Esophagus (tissue), 2 donors: ENCODE measurements at regions not wholly inside any gene's neighbourhood (a gene's known extent, or its start where the extent isn't known, plus 50 kb on each side); places are given as distances from the start of the nearest gene placed in this dataset.
"Not testable (repeated sequence)": the region's sequence is repeated elsewhere in the genome, so short reads cannot be mapped to it uniquely, and the experiment has no call there.

ENCODE experiments used
- H3K27ac ChIP-seq, 2 donors: one replicate each; pipeline ENCODE4 v1.5.1; 2013; ENCODE audit warnings: low read depth in 2 of 2, mild to moderate bottlenecking in 2 of 2, inconsistent platforms in 1 of 2, low read length in 1 of 2, moderate library complexity in 1 of 2
- H3K27me3 ChIP-seq, 2 donors: one replicate each; pipeline ENCODE4 v1.6.1; 2013; ENCODE audit warnings: low read length in 2 of 2, control low read depth in 1 of 2, mild to moderate bottlenecking in 1 of 2; ENCODE audit not compliant: insufficient read depth in 2 of 2, control insufficient read depth in 1 of 2
- H3K36me3 ChIP-seq, 2 donors: one replicate each; pipeline ENCODE4 v1.6.1; 2013; ENCODE audit warnings: low read length in 1 of 2; ENCODE audit not compliant: control insufficient read depth in 2 of 2, insufficient read depth in 2 of 2
- H3K4me1 ChIP-seq, 2 donors: one replicate each; pipeline ENCODE4 v1.6.1; 2013; ENCODE audit warnings: low read length in 1 of 2; ENCODE audit not compliant: control insufficient read depth in 2 of 2, insufficient read depth in 2 of 2
- H3K4me3 ChIP-seq, 2 donors: one replicate each; pipeline ENCODE4 v1.5.1; 2013; ENCODE audit warnings: low read length in 2 of 2, mild to moderate bottlenecking in 2 of 2, low read depth in 1 of 2, moderate library complexity in 1 of 2
- H3K9me3 ChIP-seq, 2 donors: one replicate each; pipeline ENCODE4 v1.6.1; 2013; ENCODE audit warnings: mild to moderate bottlenecking in 2 of 2, low read depth in 1 of 2, low read length in 1 of 2, moderate library complexity in 1 of 2; ENCODE audit not compliant: control insufficient read depth in 2 of 2, insufficient read depth in 1 of 2
- WGBS, 2 donors: extraction: QIAGEN DNeasy Blood & Tissue Kit; methylation state at CpG; one replicate each; pipeline ENCODE4 v1.1.7; 2013; 5-methylcytosine and 5-hydroxymethylcytosine counted together
- donor health status: healthy with polysubstance abuse.
- donor health status: Bipolar disorder and iron deficiency.

DNA sequence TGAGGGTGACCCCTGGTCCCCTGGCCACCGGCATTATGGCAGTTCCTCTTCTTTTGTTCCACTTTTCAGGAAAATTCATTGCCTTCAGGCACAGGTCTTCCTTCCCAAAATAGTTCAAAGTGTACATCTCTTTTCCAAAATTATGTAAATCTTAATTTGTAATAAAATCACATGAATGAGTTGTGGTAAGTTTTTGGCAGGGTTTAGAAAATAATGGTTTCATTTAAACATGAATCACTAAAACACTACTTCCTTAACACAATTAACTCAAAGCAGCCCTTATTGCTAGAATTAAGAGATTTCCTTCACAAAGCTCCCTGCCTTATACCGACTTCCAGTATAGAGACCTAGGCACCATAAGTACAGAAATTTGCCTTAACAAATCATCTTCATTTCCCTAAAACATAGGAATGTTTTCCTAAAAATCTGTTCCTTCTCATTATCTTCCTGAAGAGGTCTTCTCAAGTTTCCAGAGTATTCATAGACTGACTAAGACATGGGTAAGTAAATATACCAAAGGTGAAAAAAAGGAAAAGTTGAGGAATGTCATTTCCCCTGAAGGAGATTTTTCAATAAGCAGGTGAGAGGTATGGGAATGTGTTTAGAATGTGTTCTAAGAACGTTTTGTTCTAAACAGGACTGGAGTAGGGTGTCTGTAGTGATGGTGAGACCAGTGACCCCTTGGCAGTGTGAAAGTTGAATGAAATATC lies 148.2 kb upstream of the CITED2 start:
- peaks cover 0 to 4% of the 10 kb centered on the region in 2 donors for H3K4me1 ChIP-seq
- H3K27me3 ChIP-seq = no peaks in the 10 kb centered on the region
- no peaks in the 10 kb centered on the region for H3K36me3 ChIP-seq
- H3K4me3 ChIP-seq = no peak overlapping the region
- H3K9me3 ChIP-seq = no peaks in the 10 kb centered on the region
- WGBS, 2 donors = 32 to 78% methylated on average over 3 of the region's 3 CpGs
- no peak overlapping the region for H3K27ac ChIP-seq

DNA sequence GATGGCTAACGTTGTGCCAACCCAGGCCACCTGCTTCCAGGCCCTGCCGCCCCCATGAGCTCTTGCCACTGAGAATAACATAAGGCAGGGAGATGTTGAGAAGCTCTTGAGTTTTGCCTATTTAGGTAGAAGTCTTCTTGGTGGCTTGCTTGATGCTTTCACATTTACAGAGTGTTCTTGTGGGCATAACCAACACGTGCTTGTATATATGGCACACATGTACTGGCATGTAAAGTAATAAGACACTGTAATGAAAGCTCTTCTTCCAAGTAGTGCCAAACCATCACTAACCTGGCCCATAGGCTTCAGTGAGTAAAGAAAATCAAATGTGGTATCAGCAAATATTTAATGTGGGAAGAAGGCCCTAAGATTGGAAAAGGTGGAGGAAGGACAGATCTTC lies 146.9 kb upstream of the CITED2 start:
- Histone ChIP-seq H3K27me3 (no peaks in the 10 kb centered on the region), H3K9me3 (no peaks in the 10 kb centered on the region), H3K4me1 (peaks cover 0 to 4% of the 10 kb centered on the region in 2 donors), H3K27ac (no peak overlapping the region), H3K36me3 (no peaks in the 10 kb centered on the region), H3K4me3 (no peak overlapping the region)
- 84 to 89% methylated on average over 3 of the region's 3 CpGs for WGBS, 2 donors

DNA sequence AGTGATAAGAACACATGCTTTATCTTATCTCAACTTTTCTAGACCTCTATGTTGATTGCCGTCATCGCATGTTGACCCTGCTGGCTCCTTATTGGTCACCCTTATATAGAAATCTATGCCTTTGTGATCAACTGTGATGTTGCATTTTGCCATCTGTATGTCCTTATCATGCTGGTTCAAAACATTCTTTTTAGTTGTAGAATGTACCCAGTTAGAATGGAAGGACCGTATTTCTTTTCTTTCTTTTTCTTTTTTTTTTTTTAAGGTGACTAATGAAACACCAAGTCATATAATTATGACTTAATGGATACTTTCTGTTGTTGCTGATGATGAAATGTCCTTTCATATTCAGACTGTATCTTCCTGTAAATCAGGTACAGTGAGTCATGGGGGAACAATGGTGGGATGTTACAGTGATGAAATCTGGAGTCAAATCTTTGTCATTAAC lies 145.9 kb upstream of the CITED2 start:
- peaks cover 0 to 4% of the 10 kb centered on the region in 2 donors for H3K4me1 ChIP-seq
- H3K27me3 ChIP-seq = no peaks in the 10 kb centered on the region
- peak overlapping the region in 1 of 2 donors; percentile 1 for H3K27ac ChIP-seq
- no peaks in the 10 kb centered on the region for H3K36me3 ChIP-seq
- H3K4me3 ChIP-seq = no peak overlapping the region
- 75 to 83% methylated on average over 3 of the region's 3 CpGs for WGBS, 2 donors
- H3K9me3 ChIP-seq = no peaks in the 10 kb centered on the region

DNA sequence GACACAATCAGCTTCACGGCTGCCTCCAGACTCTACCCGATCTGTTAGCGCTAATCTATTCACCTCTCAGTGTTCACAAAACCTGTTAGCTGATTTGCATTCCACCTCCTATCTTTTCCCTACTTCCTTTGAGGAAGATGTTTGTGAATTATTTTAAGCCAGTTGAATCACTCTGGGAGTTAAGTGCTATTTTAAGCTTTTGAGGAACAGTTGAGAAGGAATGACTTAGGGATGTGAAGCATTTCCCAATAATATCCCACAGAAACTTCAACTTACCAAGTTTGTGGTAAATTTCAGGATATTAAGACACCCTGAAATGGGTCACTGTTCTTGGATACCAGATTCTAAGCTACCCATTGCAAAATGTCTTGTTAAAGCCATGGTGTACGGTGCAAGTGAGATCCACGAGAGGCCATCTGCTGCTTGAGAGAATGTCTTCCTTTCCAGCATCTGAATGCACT lies 145.2 kb upstream of the CITED2 start:
- Histone ChIP-seq H3K4me3 (no peak overlapping the region), H3K27me3 (no peaks in the 10 kb centered on the region), H3K4me1 (peaks cover 0 to 4% of the 10 kb centered on the region in 2 donors), H3K27ac (no peak overlapping the region), H3K36me3 (no peaks in the 10 kb centered on the region), H3K9me3 (no peaks in the 10 kb centered on the region)
- 82 to 92% methylated on average over 5 of the region's 5 CpGs for WGBS, 2 donors

DNA sequence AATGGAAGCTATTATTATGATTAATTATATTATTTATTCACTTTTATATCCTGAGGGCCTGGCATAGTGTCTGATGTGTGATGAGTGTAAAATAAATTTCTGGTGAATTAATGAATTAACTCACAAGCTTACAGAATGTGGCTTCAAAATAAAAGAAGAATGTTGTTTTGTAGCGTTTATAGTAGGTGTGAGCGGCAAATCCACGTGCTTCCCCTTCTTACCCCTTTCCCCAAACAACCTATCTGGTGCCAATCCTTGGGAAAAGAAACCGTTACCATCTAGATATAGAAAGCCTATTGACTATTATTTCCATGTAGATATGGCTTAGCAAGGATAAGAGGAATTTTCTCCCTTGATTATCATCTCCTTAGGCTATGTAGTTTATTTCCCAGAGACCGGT lies 144.6 kb upstream of the CITED2 start:
- Histone ChIP-seq H3K36me3 (no peaks in the 10 kb centered on the region), H3K4me3 (no peak overlapping the region), H3K27ac (no peak overlapping the region), H3K9me3 (no peaks in the 10 kb centered on the region), H3K4me1 (peaks cover 0 to 4% of the 10 kb centered on the region in 2 donors), H3K27me3 (no peaks in the 10 kb centered on the region)
- WGBS, 2 donors = 83 to 84% methylated on average over 5 of the region's 5 CpGs

DNA sequence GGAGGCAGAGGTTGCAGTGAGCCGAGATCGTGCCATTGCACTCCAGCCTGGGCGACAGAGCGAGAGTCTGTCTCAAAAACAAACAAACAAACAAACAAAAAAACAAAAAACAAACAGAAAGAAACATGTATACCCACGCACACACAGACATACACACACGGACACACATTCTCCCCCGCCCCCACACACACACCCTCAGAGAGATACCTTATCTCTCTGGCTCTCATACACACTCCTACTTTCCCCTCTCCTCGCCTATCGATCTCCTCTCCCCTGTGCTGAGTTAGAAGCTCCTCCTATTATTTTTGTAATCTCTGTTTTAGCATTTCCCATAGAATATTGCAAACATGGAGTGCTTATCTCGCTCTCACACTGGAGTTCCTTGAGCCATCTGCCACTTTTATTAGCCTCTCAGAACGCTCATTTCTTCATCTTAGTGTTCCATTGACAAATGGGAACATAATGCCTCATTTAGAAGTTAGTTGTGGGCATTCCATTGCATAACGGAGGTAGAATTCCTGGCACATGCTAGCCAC lies 144.2 kb upstream of the CITED2 start:
- Histone ChIP-seq H3K4me1 (peaks cover 0 to 4% of the 10 kb centered on the region in 2 donors), H3K9me3 (no peaks in the 10 kb centered on the region), H3K27ac (no peak overlapping the region), H3K27me3 (no peaks in the 10 kb centered on the region), H3K4me3 (no peak overlapping the region), H3K36me3 (no peaks in the 10 kb centered on the region)
- 78 to 88% methylated on average over 12 of the region's 12 CpGs for WGBS, 2 donors

DNA sequence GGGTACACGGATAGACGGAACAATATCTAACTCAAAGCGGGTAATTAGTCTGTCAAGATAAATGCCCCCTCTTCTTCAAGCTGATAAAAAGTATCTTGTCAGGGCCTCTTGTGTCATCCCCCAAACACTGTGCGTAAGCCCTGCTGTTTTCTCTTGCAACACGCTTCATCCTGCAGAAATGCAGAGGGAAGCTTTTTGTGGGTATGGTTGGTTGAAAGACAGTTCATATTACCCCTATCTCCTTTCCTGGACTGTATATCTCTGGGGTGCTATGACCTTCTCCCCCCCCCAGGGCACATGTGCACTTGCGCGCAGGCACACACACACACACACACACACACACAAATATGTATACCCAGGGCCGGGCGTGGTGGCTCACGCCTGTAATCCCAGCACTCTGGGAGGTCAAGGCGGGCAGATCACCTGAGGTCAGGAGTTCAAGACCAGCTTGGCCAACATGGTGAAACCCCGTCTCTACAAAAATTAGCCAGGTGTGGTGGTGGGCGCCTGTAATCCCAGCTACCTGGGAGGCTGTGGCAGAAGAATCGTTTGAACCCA lies 143.6 kb upstream of the CITED2 start:
- not testable (repeated sequence) for H3K36me3 ChIP-seq, H3K27ac ChIP-seq, H3K9me3 ChIP-seq, H3K27me3 ChIP-seq, H3K4me3 ChIP-seq, H3K4me1 ChIP-seq
- 86 to 87% methylated on average over 13 to 14 of the region's 14 CpGs for WGBS, 2 donors

DNA sequence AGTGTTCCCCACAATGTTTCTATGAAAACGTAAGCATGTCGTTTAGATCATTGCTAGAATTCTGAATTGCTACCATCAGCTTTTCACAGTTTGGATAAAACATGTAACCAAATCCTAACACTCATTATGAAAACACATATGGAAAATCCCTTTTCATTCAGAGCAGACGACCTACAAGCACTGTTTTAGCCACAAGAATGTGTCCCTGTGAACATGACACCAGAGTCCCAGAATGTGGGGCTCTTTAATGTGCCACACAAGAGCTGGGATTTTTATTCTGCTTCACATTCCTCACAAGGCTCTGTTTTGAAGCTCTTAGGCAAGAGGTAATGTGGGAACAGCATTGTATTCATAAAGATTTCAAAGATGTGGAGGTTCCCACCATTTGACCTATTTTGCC lies 141.1 kb upstream of the CITED2 start:
- H3K9me3 ChIP-seq = no peaks in the 10 kb centered on the region
- H3K4me1 ChIP-seq = peaks cover 0 to 4% of the 10 kb centered on the region in 2 donors
- whole genome bisulfite sequencing, 2 donors = 68 to 69% methylated on average over 3 of the region's 3 CpGs
- no peaks in the 10 kb centered on the region for H3K36me3 ChIP-seq
- no peak overlapping the region for H3K4me3 ChIP-seq
- no peaks in the 10 kb centered on the region for H3K27me3 ChIP-seq
- H3K27ac ChIP-seq = no peak overlapping the region

DNA sequence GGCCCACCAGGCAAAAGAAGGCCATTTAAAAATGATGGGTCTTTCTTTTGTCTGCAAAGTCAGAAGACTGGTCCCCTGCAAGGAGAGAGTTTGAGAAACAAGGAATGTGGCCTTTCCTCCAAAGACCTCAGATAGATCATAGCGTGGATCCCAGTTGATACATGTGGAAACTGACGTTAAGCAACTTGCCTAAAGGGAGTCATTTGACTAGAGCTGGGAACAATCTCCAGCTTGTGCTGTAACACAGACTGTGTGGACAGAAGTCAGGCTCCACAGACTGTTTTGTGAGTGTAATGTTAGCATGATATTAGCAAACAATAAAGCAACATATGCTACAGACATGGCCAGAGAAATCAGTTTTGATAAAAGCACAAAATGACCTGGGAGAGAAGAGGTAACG lies 140.4 kb upstream of the CITED2 start:
- H3K27ac ChIP-seq = no peak overlapping the region
- H3K4me3 ChIP-seq = no peak overlapping the region
- 79 to 87% methylated on average over 3 of the region's 3 CpGs for WGBS, 2 donors
- H3K36me3 ChIP-seq = no peaks in the 10 kb centered on the region
- H3K27me3 ChIP-seq = no peaks in the 10 kb centered on the region
- H3K4me1 ChIP-seq = peaks cover 0 to 1% of the 10 kb centered on the region in 2 donors
- no peaks in the 10 kb centered on the region for H3K9me3 ChIP-seq
